Testis (tissue), 2 donors: ENCODE measurements at regions not wholly inside any gene's neighbourhood (a gene's known extent, or its start where the extent isn't known, plus 50 kb on each side); places are given as distances from the start of the nearest gene placed in this dataset.

ENCODE experiments used
- CTCF ChIP-seq, 3 experiments: fragments of 450-650 bp in 2 of 3; fragments of 200-600 bp in 1 of 3; sonication (generic) in 1 of 3; IDR thresholded peaks; one replicate each; pipeline ENCODE4 v1.5.1; 2016 to 2019; ENCODE audit warnings: antibody characterized with exemption in 3 of 3, mild to moderate bottlenecking in 2 of 3, moderate library complexity in 1 of 3
- POLR2A ChIP-seq: fragments of 450-650 bp; IDR thresholded peaks from one replicate; pipeline ENCODE4 v1.6.1; 2017; ENCODE audit warnings: antibody characterized with exemption, mild to moderate bottlenecking, moderate library complexity

- TF ChIP-seq CTCF (IDR thresholded peaks at IDR 0.05) (no peak), POLR2A (no peak)
These were observed 131.8 kb upstream of the TMLHE start for GRCh38 chrX:155744534-155744933.
